Endothelial cell of umbilical vein (primary cell): ENCODE measurements at regions not wholly inside any gene's neighbourhood (a gene's known extent, or its start where the extent isn't known, plus 50 kb on each side); places are given as distances from the start of the nearest gene placed in this dataset.

Source experiments
- BruUV-seq: library from RNA; stranded (reverse); fragments of 400-500 nt; replicated peaks from 2 replicates; lab custom pipeline; 2021; lab: Mats Ljungman, UMichigan
- CTCF ChIA-PET: fragments of 300-600, 350-600 bp; sonication (Branson Sonifier 250); formaldehyde crosslinking; loops from one replicate; lab custom pipeline; 2021; ENCODE audit warnings: antibody characterized with exemption, inconsistent platforms; lab: Charles Lee
- POLR2A ChIA-PET: fragments of 300-600, 350-600 bp; sonication (Branson Sonifier 250); formaldehyde crosslinking; loops from one replicate; lab custom pipeline; 2021; ENCODE audit warnings: antibody characterized with exemption, inconsistent platforms; lab: Charles Lee
- DNase-seq: peaks from one replicate; pipeline ENCODE4 v3.0.0-alpha.2; 2011; ENCODE audit warnings: low read depth, low spot score
- FAIRE-seq: peaks from 2 replicates; lab custom pipeline; 2011; peaks lifted over from hg19 to GRCh38; lab: Jason Lieb, UNC
- H2AFZ ChIP-seq: 2 replicates; pipeline ENCODE4 v1.6.0; 2012; ENCODE audit warnings: low read depth, low read length, control low read depth, inconsistent platforms
- H3K27ac ChIP-seq: 2 replicates; pipeline ENCODE4 v1.5.1; 2011; ENCODE audit warnings: low read depth, mild to moderate bottlenecking, control low read depth, low read length, moderate library complexity; ENCODE audit not compliant: insufficient read depth
- H3K27me3 ChIP-seq, 2 experiments: 2 replicates each; pipeline versions ENCODE4 v1.6.0 to v1.6.1; 2011; ENCODE audit warnings: low read length in 2 of 2, mixed read lengths in 1 of 2; ENCODE audit not compliant: control insufficient read depth in 2 of 2, insufficient read depth in 2 of 2
- H3K36me3 ChIP-seq, 2 experiments: 2 replicates in 1 of 2; 3 replicates in 1 of 2; pipeline ENCODE4 v1.5.1; 2011; ENCODE audit warnings: low read length in 2 of 2, mild to moderate bottlenecking in 1 of 2, moderate library complexity in 1 of 2; ENCODE audit not compliant: control insufficient read depth in 2 of 2, insufficient read depth in 2 of 2; ENCODE audit errors: extremely low read depth in 1 of 2
- H3K4me1 ChIP-seq: 3 replicates; pipeline ENCODE4 v1.5.1; 2011; ENCODE audit warnings: mild to moderate bottlenecking, low read length; ENCODE audit not compliant: control insufficient read depth, insufficient read depth; ENCODE audit errors: extremely low read depth
- H3K4me2 ChIP-seq: 2 replicates; pipeline ENCODE4 v1.6.1; 2011; ENCODE audit warnings: low read length, control low read depth, mixed read lengths; ENCODE audit not compliant: insufficient read depth
- H3K4me3 ChIP-seq, 3 experiments: fragments of 200-600 bp in 1 of 3; sonication (generic), shearing (Covaris generic) in 1 of 3; replicated peaks in 1 of 3; 2 replicates each; pipeline ENCODE4 v1.5.1; 2011 to 2016; ENCODE audit warnings: control low read depth in 3 of 3, low read length in 3 of 3, mild to moderate bottlenecking in 2 of 3, inconsistent platforms in 1 of 3, low read depth in 1 of 3, moderate library complexity in 1 of 3; ENCODE audit not compliant: insufficient read depth in 1 of 3
- H3K79me2 ChIP-seq: 2 replicates; pipeline ENCODE4 v1.6.0; 2012; ENCODE audit warnings: low read length, inconsistent platforms; ENCODE audit not compliant: control insufficient read depth, insufficient read depth
- H3K9ac ChIP-seq: replicated peaks from 2 replicates; pipeline ENCODE3; 2011; ENCODE audit warnings: low read length, control low read depth; ENCODE audit not compliant: insufficient read depth; ENCODE audit errors: extremely low read depth
- H3K9me1 ChIP-seq: replicated peaks from 3 replicates; pipeline ENCODE4 v1.6.0; 2011; ENCODE audit warnings: mild to moderate bottlenecking, low read length; ENCODE audit not compliant: control insufficient read depth, insufficient read depth; ENCODE audit errors: extremely low read depth
- H3K9me3 ChIP-seq: replicated peaks from 2 replicates; pipeline ENCODE4 v1.5.1; 2012; ENCODE audit warnings: low read length, inconsistent platforms; ENCODE audit not compliant: control insufficient read depth, insufficient read depth
- H4K20me1 ChIP-seq: replicated peaks from 2 replicates; pipeline ENCODE3; 2011; ENCODE audit warnings: mild to moderate bottlenecking, low read length; ENCODE audit not compliant: control insufficient read depth, insufficient read depth; ENCODE audit errors: extremely low read depth
- EZH2 ChIP-seq: IDR thresholded peaks from 2 replicates; pipeline ENCODE4 v1.6.1; 2012; ENCODE audit warnings: borderline replicate concordance, low read depth, mild to moderate bottlenecking, moderate library complexity, low read length, inconsistent platforms; ENCODE audit not compliant: severe bottlenecking
- FOS ChIP-seq: IDR thresholded peaks from 2 replicates; pipeline ENCODE4 v1.6.1; 2011; ENCODE audit warnings: mild to moderate bottlenecking, low read length, moderate library complexity, borderline replicate concordance; ENCODE audit not compliant: insufficient read depth
- GATA2 ChIP-seq: IDR thresholded peaks from 2 replicates; pipeline ENCODE4 v1.7.0; 2011; ENCODE audit warnings: low read depth, mild to moderate bottlenecking, moderate library complexity, mixed read lengths, low read length; ENCODE audit not compliant: insufficient read length, insufficient read depth
- JUN ChIP-seq: IDR thresholded peaks from 2 replicates; pipeline ENCODE4 v1.6.1; 2011; ENCODE audit warnings: borderline replicate concordance, low read depth; ENCODE audit not compliant: insufficient read length, insufficient read depth
- MAX ChIP-seq: IDR thresholded peaks from 2 replicates; pipeline ENCODE4 v1.6.1; 2011; ENCODE audit not compliant: insufficient read depth, insufficient read length
- MYC ChIP-seq: IDR thresholded peaks from one replicate; pipeline ENCODE4 v1.6.1; 2011; ENCODE audit warnings: mild to moderate bottlenecking, low read depth, low read length
- POLR2A ChIP-seq: IDR thresholded peaks from 2 replicates; pipeline ENCODE4 v1.6.1; 2012; ENCODE audit warnings: low read depth, mild to moderate bottlenecking, control low read depth, low read length
- POLR2AphosphoS5 ChIP-seq: IDR thresholded peaks from 2 replicates; pipeline ENCODE4 v1.6.1; 2012; ENCODE audit warnings: low read depth, mild to moderate bottlenecking, control low read depth, low read length, moderate library complexity; ENCODE audit not compliant: insufficient read depth
- dilution Hi-C: fragments of 300-500 bp; cut with MboI; formaldehyde crosslinking; loops from one replicate; pipeline ENCODE4 v1.15.0; 2019; ENCODE audit warnings: low sequenced_read_pairs; ENCODE audit not compliant: extremely low pct_ligation_motif_present
- intact Hi-C: fragments of 100-400 bp; cut with micrococcal nuclease; formaldehyde crosslinking; loops from one replicate; pipeline ENCODE4 v1.10.0; 2022
- TF ChIP-seq, protein P1 (sequence below), 2 donors: IDR thresholded peaks; 1 replicate in 1 of 2; 2 replicates in 1 of 2; pipeline ENCODE4 v1.5.1; 2011; ENCODE audit warnings: low read length in 2 of 2, mild to moderate bottlenecking in 2 of 2, moderate library complexity in 2 of 2, control low read depth in 1 of 2, inconsistent platforms in 1 of 2, low read depth in 1 of 2; ENCODE audit not compliant: insufficient read depth in 1 of 2; ENCODE audit errors: extremely low read depth in 1 of 2

DNA sequence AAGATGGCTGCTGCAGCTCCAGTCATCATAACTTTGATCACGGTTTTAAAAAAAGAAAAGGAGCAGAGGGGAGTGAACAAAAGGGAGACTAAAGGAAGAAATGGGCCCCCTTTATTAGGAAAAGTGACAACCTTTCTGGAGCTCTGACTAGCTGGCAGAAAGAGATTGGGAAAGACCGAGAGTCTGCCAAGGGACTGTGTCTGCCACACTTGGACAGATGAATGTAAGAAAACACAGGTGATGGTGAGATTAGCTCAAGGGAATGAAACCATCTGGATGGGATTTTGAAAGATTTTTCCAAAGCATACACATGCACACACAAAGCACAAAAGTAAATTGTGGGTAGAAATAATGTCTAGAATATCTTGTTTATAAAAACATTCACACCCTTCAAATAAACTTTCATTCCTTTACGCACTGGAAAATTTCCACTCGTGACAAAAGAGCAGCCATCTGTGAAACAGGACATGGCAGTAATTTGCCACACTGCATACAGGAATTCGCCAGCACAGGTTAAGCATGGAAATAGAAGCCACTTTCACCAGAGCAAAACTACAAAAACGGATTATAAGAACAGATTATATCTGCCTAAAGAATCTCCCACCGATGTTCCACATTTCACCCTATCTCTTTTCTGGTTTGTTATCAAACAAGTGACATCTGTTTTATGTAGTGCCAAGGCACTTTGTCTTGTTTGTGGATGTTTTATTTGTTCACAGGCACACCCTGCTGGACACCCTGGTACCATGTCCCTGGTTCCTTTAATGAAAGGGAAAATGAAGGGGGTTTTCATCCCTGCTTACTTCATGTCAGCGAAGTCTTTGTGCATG lies 819.5 kb downstream of the DIAPH3 start:
- ChIA-PET CTCF (interaction anchor here (1.8 to 2.1 kb wide), 2 partner anchors 16 to 25 kb away, joined by 5 to 6 read pairs; no protein-coding TSS in a partner anchor), POLR2A (no interaction called here)
- dilution Hi-C loops (no loop called here), intact Hi-C loops (loop anchor here (5.0 kb wide), 2 partner anchors 188 to 333 kb away; no protein-coding TSS in a partner anchor)
- no TSS peak for BruUV-seq
- H3K79me2 ChIP-seq = no peaks in the 10 kb centered on the region
- H3K27ac ChIP-seq = no peak overlapping the region
- H3K4me1 ChIP-seq = peaks cover 12% of the 10 kb centered on the region
- no peak overlapping the region for H3K9ac ChIP-seq
- no peak overlapping the region for H3K4me2 ChIP-seq
- no peak for FAIRE-seq
- H3K27me3 ChIP-seq = no peaks in the 10 kb centered on the region
- DNase-seq = no peak
- H2AFZ ChIP-seq = no peak overlapping the region
- H3K36me3 ChIP-seq = no peaks in the 10 kb centered on the region
- H3K9me1 ChIP-seq = no peaks in the 10 kb centered on the region
- H3K4me3 ChIP-seq = no peak overlapping the region
- no peaks in the 10 kb centered on the region for H3K9me3 ChIP-seq
- TF ChIP-seq POLR2AphosphoS5 (no peak), POLR2A (no peak), MYC (no peak), JUN (no peak), EZH2 (no peak), FOS (no peak), GATA2 (no peak), MAX (no peak)
- TF ChIP-seq, protein P1, sequence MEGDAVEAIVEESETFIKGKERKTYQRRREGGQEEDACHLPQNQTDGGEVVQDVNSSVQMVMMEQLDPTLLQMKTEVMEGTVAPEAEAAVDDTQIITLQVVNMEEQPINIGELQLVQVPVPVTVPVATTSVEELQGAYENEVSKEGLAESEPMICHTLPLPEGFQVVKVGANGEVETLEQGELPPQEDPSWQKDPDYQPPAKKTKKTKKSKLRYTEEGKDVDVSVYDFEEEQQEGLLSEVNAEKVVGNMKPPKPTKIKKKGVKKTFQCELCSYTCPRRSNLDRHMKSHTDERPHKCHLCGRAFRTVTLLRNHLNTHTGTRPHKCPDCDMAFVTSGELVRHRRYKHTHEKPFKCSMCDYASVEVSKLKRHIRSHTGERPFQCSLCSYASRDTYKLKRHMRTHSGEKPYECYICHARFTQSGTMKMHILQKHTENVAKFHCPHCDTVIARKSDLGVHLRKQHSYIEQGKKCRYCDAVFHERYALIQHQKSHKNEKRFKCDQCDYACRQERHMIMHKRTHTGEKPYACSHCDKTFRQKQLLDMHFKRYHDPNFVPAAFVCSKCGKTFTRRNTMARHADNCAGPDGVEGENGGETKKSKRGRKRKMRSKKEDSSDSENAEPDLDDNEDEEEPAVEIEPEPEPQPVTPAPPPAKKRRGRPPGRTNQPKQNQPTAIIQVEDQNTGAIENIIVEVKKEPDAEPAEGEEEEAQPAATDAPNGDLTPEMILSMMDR (IDR thresholded peaks at IDR 0.05; ENCODE audit: extremely low read depth in 1 of 2, insufficient read depth in 1 of 2, low read depth in 1 of 2, low read length in 2 of 2) = no peak
- no peaks in the 10 kb centered on the region for H4K20me1 ChIP-seq
